GM18519 (cell line): ENCODE measurements at regions not wholly inside any gene's neighbourhood (a gene's known extent, or its start where the extent isn't known, plus 50 kb on each side); places are given as distances from the start of the nearest gene placed in this dataset.
"Not testable (repeated sequence)": the region's sequence is repeated elsewhere in the genome, so short reads cannot be mapped to it uniquely, and the experiment has no call there.

Source experiments
- ATAC-seq: cut with Tn5 transposase; IDR thresholded peaks from one replicate; pipeline ENCODE4 v1.9.1; 2021; ENCODE audit warnings: mild to moderate bottlenecking, moderate library complexity; ENCODE audit not compliant: unreplicated experiment, low FRiP score

DNA sequence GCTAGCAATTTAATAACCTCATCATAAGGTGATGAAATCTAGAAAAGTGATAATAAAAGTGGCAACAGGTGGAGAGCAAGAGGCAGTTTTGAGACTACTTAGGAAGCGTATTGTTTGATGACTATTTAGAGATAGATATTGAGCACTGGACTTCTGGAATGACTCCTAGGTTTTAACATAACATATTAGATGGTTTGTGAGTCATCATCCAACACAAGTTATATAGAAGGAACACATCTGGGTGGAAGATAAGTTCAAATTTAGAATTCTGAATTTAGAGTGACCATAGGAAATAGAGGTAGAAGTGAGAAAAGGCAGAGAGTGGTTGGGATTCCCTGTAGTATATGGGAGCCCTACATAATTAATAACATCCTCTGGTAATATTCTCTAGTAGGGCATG, 282.8 kb upstream of the ALCAM start:
- ATAC-seq = no peak

DNA sequence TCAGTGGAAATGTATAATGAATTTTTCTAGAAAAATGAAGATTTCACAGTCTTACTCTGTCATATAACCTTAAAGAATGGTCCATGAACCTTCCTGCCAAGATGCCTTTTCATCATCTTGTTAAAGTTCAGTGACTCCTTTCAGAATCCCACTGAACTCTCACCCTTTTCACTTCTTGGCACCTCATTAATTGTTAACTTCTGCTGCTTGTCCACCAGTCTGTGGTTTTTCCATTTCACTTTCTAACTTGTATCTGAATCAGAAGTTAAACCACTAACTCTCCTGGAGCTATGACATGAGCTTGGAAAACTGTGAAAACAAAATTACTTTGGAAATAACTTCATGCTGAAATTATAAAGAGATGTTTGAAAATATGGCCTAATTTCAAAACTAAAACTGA, 281.2 kb upstream of the ALCAM start:
- no peak for ATAC-seq

DNA sequence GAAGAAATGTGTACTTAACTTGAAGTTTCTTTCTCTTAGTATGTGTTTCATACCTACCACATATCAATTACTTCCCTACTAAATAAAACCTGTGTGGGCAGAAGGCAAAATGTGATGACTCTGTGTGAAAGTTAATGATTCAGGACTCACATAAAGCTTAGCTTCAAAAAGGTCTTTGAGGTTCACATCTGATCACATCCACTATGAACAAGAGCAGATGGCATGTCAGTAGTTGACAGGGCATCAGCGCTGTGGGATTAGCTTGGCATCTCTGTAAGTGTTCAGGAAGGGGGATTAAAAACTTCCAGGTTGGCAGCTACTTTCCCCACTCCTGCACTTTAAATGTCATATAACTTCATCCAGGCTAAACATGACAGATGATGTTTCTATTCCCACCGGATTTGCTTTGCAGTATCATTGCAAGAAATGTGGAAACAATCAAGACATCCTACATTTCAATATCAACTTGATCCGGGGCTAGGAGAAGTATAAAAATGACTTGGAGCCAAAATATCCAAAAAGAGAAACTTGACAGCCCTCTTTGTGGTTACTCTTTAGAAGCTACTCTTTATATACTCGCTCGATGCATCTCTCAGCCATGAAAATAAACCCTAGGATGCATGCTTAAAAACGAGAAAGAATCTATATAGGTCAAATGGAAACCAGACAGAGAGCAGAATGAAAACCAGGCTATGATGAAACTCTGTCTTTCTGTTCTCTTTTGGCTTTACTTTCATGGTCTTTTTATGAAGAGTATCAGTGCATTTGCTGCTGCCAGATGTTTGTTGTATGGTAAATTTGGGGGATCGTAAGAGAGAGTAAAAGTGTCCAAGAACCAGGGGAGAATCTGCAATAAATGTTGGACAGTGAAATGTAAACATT, 273.1 kb upstream of the ALCAM start:
- peak; percentile 59 for ATAC-seq

DNA sequence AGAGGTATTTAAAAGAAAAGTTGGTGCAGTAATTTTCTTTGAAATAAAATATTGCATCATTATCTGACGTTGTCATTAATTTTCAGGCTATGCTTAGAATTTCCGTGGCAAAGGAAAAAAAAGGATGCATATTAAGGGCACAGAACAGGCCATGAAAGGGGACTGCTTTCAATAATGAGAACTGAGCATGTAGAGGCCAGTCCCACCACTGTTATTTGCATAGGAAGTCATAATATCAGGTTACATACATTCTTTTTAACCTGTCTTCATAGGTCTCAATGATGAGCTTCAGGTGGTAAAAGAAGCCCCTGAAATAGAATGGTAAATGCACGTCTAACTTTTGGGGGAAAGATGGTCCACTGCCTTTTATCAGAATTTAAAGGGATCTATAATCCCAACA, 272.1 kb upstream of the ALCAM start:
- ATAC-seq = no peak

DNA sequence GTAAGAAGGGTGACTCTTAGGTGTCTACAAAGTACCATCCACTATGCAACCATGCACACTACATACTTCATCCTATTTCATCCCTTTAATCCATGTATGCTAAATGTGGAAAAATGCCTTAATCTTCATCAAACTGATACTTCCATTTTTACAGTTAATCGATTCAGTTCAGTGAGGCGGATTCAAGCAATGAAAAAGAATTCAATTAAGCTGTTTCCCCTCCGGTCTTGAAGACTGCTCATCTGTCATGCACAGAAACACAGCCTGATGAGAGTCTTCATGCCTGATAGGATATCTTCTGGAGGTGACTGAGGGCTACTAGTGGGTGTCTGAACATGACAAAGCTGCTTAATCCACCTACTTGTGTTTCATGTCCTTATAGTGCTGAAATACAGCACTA, 270.6 kb upstream of the ALCAM start:
- ATAC-seq = no peak

DNA sequence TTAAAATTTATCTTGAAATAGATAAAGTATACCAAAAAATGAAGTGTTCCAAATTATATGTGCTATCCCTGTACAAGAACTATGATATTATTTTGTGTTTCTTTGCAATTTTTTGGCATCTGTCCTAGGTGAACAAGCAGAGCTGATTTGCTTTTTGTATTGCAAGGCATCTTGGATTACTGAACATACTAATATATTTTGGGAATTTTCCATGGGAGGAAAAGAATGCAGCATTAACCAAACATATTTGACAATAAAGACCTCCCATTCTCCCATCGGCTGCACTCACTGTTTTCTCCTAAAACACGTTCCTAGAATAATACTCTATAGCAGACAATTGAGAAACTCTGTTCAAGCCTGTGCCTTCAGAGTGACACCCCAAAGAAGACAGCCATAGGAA, 265.1 kb upstream of the ALCAM start:
- ATAC-seq = no peak

DNA sequence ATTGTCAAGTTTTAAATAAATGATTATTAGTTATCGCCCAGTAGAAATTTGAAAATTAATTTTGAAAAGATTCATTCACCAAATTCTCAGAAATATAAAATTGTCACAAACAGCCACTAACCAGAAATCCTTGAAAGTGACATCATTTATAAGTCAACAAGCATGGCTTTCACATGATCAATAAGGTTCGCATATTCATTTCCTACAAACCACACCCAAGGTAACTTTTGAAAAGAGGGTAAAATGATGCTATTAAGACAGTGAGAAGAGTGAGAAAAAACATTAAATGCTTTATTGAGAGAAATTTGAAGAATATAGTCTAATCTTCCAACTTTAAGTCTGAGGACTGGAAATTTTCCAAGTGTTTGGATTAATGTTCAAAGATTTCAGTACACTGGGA, 263.6 kb upstream of the ALCAM start:
- ATAC-seq = no peak

DNA sequence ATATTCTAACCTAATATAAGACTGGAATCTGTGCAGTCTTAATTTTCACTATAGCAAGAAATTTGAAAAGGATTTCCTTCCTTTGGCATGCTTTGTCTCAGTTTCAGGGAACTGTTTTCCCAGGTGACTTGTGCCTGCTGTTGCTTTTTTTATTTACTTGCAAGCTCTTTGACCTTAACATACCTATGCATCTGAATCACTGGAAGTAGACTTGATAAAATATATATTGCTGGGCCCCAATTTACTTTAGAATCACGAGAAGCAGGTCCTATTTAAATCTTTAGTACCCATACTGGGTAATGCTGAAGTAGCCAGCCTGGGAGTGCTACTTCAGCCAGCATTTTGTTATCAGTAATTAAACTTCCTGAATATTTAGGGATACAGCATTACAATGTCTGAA, 257.9 kb upstream of the ALCAM start:
- no peak for ATAC-seq

DNA sequence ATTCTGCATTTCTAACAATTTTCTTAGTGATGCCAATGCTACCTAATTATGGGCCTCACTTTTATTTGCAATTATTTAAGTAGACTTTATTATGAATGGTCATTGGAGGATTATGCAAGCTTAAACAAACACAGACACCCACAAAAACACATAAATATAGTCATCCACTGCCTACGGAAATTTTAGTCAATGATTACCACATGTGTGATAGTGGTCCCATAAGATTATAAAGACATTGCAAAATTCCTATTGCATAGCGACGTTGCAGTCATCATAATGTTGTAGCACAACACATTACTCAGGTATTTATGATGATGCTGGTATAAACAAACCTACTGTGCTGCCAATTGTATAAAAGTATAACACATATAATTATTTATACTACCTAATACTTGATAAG, 247.8 kb upstream of the ALCAM start:
- no peak for ATAC-seq

DNA sequence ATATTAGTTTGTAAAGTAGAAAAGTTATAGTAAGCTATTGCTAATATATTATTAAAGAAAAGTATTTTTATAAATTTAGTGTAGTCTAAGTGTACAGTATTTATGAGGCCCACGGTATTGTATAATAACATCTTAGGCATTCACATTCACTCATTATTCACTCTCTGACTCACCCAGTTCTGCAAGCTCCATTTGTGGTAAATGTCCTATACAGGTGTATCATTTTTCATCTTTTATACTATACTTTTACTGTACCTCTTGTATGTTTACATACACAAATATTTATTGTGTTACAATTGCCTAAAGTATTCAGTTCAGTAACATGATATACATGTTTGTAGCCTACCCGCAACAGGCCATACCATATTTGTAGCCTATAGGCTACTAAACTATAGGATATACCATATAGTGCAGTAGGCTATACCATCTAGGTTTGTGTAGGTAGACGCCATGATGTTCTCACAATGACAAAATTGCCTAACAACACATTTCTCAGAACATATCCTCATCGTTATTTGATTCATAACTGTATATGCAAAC, 246.8 kb upstream of the ALCAM start:
- no peak for ATAC-seq

DNA sequence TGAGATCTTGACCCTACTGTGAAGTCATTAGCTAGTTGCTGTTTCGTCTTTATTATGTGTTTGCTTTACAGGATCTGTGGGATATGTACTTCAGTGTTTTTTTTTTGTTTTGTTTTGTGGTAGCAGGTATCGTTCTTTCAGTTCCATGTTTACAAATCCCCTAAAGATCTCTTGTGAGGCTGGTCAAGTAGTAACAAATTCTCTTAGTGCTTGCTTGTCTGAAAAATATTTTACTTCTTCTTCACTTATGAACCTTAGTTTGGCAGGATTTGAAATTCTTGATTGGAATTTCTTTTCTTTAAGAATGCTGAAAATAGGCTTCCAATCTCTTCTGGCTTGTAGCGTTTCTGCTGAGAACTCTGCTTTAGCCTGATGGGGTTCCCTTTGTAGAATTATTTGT, 235.8 kb upstream of the ALCAM start:
- no peak for ATAC-seq

DNA sequence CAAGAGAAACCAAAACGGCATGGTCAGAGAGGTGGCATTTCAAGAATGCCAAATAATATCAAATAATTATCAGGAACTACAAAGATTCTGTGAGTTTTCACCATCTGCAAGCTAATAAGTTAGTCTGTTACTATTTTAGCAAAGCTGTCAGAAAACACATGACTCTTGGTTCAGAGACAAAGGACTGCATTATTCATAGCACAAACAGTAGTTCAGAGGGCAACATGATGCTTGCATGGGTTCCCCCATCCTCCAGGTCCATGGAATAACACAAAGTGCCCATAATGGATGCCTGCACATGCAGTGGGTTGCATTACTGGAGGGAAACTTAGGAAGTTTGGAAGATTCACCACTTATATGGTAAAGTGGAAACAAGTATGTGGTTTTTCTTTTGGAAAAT, 228.8 kb upstream of the ALCAM start:
- ATAC-seq = no peak

DNA sequence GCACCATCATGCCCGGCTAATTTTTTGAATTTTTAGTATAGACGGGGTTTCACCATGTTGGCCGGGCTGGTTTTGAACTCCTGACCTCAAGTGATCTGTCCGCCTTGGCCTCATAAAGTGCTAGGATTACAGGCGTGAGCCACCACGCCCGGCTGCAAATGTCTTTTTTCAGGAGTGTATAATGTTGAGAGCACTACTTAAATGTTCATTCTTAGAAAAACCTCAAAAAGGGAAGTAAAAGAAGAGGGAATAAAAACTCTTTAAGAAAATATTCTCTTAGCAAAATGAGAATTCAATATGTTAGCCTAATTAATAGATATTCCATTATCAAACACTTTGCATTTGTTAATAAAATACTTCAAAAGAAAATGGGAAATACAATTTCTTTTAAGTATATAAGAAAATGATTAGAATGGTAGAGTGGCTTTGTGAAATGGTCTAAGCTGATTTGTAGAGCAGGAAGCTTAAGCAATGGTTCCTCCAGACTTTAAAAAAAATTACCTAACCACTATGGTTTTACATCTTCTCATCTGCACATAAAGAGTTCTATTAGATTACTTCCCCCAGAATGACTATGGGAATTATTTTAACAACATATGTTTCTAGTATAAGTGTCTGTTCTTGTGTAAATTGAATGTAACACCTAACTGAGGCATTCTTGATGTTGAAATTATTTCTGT, 226.7 kb upstream of the ALCAM start:
- no peak for ATAC-seq

DNA sequence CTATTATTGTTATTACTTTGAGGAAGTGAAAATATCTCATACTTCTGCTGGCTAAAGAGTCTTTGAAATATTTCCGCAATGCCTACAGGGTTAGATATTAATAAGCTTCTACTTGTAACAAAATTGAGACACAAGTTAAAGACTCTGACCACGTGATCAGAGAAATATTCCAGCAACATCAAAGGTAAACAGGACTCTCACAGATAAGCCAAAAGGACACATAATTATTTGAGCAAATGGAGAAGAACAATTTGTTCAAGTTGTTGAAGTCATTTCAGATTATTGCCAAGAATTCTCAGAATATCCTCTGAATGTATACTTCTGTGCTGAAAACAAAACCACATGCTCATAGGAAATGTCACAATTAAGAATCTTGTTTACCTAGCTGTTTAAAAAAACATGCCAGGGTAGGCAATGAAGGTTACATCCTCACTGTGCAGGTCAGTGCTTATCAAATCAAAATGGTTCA, 225.8 kb upstream of the ALCAM start:
- ATAC-seq = no peak

DNA sequence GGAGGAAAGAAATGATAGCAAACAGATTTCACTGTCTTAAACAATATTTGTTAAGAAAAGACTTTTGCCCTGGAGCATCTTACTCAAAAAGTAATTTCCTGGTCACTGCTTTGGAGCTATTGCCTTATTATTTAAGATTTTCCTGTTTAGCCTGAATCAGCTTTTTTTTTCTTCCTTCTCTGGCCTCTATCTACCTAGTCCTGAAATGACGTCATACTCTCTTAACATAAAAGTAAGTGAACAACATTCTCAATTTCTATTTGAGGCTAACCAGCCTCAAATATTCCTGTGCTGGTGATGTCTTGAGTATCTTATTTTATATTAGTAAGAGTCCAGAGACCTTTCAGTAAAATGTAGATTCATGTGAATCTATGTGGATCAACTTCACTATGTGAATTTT, 221.9 kb upstream of the ALCAM start:
- no peak for ATAC-seq

DNA sequence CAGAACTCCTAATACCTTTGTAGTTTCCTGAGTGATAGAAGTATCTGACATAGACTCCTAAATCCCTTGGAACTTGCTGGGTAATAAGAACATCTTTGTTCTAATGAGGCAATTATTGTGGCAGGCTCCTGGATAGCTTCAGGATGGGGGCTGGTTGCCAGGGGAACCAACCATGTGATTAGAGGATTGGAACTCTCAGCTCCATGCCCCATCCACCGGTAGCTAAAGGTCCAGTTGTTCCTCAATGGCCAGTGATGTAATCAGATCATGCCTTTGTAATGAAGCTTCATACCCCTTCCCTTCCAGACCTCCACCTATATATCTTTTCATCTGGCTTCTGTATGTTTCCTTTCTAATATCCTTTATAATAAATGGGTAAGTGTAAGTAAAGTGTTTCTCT, 221.2 kb upstream of the ALCAM start:
- no peak for ATAC-seq

DNA sequence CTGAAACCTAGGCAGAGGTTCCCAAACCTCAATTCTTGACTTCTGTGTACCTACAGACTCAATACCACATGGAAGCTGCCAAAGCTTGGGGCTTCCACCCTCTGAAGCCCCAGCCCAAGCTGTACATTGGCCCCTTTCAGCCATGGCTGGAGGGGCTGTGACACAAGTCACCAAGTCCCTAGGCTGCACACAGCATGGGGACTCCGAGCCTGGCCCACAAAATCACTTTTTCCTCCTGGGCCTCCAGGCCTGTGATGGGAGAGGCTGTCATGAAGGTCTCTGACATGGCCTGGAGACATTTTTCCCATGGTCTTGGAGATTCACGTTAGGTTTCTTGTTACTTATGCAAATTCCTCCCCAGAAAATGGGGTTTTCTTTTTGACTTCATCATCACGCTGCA, 217.5 kb upstream of the ALCAM start:
- ATAC-seq = not testable (repeated sequence)

DNA sequence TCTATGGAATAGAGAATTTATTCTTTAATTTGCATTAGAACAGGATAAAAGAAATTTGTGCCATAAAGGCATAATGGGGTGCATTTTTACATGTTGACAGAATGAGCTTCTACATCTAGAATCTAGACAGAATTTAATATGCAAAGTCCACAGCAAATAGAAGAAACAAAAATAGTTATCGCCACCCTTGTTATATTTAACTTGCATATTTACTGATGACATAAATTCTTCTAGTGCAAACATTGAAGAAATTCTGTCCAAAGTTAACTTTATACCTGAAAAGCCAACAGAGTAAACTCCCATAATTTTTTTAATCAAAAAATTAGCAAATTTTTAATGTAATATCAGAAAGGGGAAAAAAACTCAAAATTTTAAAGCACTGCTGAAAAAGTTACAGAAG, 213.7 kb upstream of the ALCAM start:
- ATAC-seq = no peak

DNA sequence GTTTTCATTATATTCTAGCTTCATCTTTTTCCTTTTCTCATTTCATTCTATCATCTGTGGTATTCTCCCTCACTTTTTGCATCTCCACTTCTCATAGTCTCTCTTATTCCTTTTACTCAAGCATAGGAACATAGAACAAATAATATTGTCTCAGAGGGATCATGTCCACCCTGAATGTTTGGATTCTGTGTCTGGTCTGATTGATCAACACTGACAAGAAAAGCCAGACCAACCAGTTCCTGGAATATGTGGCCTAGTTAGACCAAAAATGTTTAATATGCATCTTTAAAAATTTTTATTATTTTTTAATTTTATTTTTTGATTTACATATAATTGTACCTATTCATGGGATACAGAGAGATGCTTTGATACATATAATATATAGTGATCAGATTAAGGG, 212.0 kb upstream of the ALCAM start:
- ATAC-seq = no peak

DNA sequence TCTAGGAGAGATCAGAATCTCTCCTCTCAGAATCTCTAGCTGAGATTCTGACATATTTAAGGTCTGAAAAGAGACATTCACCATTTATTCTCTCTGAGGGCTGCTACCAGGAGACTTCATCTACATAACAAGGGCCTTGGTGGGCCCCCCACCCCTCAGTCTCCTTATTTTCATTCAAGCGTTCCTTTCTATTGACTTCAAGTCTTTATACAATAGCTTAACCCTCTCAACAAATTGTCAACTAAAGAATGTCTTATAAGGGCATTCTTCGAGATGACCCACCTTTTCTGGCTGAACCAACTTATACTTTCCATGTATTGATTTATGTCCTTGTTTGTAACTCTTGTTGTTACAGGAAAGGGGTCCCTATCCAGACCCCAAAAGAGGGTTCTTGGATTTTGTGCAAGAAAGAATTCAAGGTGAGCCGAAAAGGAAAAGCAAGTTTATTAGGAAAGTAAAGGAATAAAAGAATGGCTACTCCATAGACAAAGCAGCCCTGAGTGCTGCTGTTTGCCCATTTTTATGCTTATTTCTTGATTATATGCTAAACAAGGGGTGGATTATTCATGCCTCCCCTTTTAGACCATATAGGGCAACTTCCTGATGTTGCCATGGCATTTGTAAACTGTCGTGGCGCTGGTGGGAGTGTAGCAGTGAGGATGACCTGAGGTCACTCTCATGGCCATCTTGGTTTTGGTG, 209.5 kb upstream of the ALCAM start:
- no peak for ATAC-seq

DNA sequence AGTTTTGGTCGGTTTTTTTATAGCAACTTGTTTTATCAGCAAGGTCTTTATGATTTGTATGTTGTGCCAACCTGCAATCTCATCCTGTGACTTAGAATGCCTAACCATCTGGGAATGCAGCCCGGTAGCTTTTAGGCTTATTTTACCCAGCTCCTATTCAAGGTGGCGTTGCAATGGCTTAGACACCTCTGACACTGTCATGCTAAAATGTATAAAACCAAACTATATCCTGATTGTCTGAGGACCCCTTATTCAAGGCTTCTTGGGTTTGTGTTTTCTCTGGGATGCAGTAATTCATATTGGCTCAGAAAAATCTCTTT, 209.0 kb upstream of the ALCAM start:
- ATAC-seq = no peak
